ENCODE measurements at regions not wholly inside any gene's neighbourhood (a gene's known extent, or its start where the extent isn't known, plus 50 kb on each side); places are given as distances from the start of the nearest gene placed in this dataset.

DNA sequence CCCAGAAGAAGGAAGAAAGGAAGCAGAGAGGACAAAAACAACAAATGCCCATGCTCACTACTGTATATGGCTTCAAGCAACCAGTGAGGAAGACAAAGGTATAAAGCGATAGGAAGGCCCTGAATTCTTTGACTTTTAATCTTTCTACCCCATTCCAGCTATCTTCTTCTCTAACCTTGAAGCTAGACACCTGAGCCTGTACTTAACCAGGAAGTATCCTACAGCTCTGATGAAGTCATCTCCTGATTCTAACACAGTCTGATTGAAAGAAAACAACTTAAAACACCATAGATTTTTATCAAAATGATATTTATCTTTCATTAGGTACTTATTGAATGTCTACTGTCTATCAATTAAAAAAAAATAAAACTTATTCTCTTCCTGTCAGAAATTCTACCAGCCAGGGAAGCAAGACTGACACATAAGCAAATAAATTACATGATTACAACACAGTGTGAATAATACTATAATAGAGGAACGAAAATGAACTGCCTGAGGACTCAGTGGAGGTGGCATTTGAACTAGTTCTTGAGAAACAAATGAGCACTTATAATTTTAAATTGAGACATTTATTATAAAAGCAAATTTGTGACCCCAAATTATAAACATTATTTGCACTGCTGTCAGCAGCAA lies 123.3 kb upstream of the ELL2 start (continued):
- TF ChIP-seq RFX5 (IDR thresholded peaks at IDR 0.05; ENCODE audit: borderline replicate concordance, low read depth, low read length) (no peak), MAFK (IDR thresholded peaks at IDR 0.05; ENCODE audit: low read depth, low read length) (no peak), BRCA1 (IDR thresholded peaks at IDR 0.05; ENCODE audit: low read depth, low read length) (no peak), TEAD4 (IDR thresholded peaks at IDR 0.05; ENCODE audit: low read depth, low read length) (no peak)

All from H1 (cell line).